Gastroesophageal sphincter (tissue), 3 donors: ENCODE measurements at regions not wholly inside any gene's neighbourhood (a gene's known extent, or its start where the extent isn't known, plus 50 kb on each side); places are given as distances from the start of the nearest gene placed in this dataset.

Source experiments
- CTCF ChIP-seq, 4 experiments: fragments of 200-600 bp in 2 of 4; fragments of 450-650 bp in 2 of 4; sonication (generic) in 1 of 4; IDR thresholded peaks; one replicate each; pipeline ENCODE4 v1.5.1; 2017 to 2019; ENCODE audit warnings: antibody characterized with exemption in 4 of 4, mild to moderate bottlenecking in 2 of 4, moderate library complexity in 2 of 4
- POLR2A ChIP-seq, 2 donors: fragments of 450-650 bp; IDR thresholded peaks; one replicate each; pipeline ENCODE4 v1.6.1; 2017; ENCODE audit warnings: antibody characterized with exemption in 2 of 2, mild to moderate bottlenecking in 2 of 2, moderate library complexity in 1 of 2
- POLR2AphosphoS5 ChIP-seq: sonication (generic); formaldehyde crosslinking; IDR thresholded peaks from one replicate; pipeline ENCODE4 v1.6.1; 2017; ENCODE audit warnings: antibody characterized with exemption

- TF ChIP-seq CTCF (IDR thresholded peaks at IDR 0.05) (no peak), POLR2AphosphoS5 (no peak), POLR2A (IDR thresholded peaks at IDR 0.05) (no peak)
These were observed 652.0 kb upstream of the ZNF608 start for GRCh38 chr5:125398466-125398865.
